HFF-Myc (cell line): ENCODE measurements at regions not wholly inside any gene's neighbourhood (a gene's known extent, or its start where the extent isn't known, plus 50 kb on each side); places are given as distances from the start of the nearest gene placed in this dataset.

Experiments
- DNase-seq: peaks from one replicate; pipeline ENCODE4 v3.0.0-alpha.2; 2011; ENCODE audit warnings: low read depth; ENCODE audit errors: extremely low read depth
- H3K4me3 ChIP-seq: replicated peaks from 2 replicates; pipeline ENCODE4 v1.5.1; 2011; ENCODE audit warnings: low read depth, mild to moderate bottlenecking, control low read depth, low read length
- CTCF ChIP-seq: IDR thresholded peaks from 2 replicates; pipeline ENCODE4 v1.5.1; 2012; ENCODE audit warnings: mild to moderate bottlenecking, low read depth, low read length, control low read depth; ENCODE audit errors: missing control alignments

- H3K4me3 ChIP-seq, result no peak overlapping the region
- TF ChIP-seq CTCF, result no peak
- DNase-seq, result no peak
Observed at GRCh38 chr17:53724726-53725125, 98.0 kb upstream of the KIF2B start.

- no peak overlapping the region for H3K4me3 ChIP-seq
- peak; percentile 0 for DNase-seq
- TF ChIP-seq CTCF, result no peak
Observed at GRCh38 chr17:53722407-53722806, 100.3 kb upstream of the KIF2B start.

GRCh38 chr17:53721101-53721500 lies 101.6 kb upstream of the KIF2B start:
- H3K4me3 ChIP-seq, result no peak overlapping the region
- no peak for TF ChIP-seq CTCF
- no peak for DNase-seq

GRCh38 chr17:53719229-53719628 lies 103.5 kb upstream of the KIF2B start:
- no peak for DNase-seq
- H3K4me3 ChIP-seq, result no peak overlapping the region
- no peak for TF ChIP-seq CTCF

- H3K4me3 ChIP-seq, result no peak overlapping the region
- TF ChIP-seq CTCF, result no peak
- DNase-seq, result no peak
Observed at GRCh38 chr17:53707566-53707965, 115.2 kb upstream of the KIF2B start.

- DNase-seq, result no peak
- no peak for TF ChIP-seq CTCF
Observed at GRCh38 chr17:53696286-53696685, 126.4 kb upstream of the KIF2B start.

GRCh38 chr17:53687324-53687723 lies 135.4 kb upstream of the KIF2B start:
- TF ChIP-seq CTCF, result no peak
- H3K4me3 ChIP-seq, result no peak overlapping the region

More at GRCh38 chr17:53696286-53696685, 126.4 kb upstream of the KIF2B start:
- H3K4me3 ChIP-seq, result no peak overlapping the region

More at GRCh38 chr17:53687324-53687723, 135.4 kb upstream of the KIF2B start:
- no peak for DNase-seq
